ENCODE measurements at regions not wholly inside any gene's neighbourhood (a gene's known extent, or its start where the extent isn't known, plus 50 kb on each side); places are given as distances from the start of the nearest gene placed in this dataset.

GRCh38 chr9:7960320-7961050 lies 160.9 kb upstream of the DMAC1 start (continued):
- no peak for TF ChIP-seq CTCF (IDR thresholded peaks at IDR 0.05; ENCODE audit: control extremely low read depth in 1 of 3, insufficient read depth in 1 of 3, low read depth in 1 of 3, low read length in 3 of 3)
